H1 (cell line): ENCODE measurements at regions not wholly inside any gene's neighbourhood (a gene's known extent, or its start where the extent isn't known, plus 50 kb on each side); places are given as distances from the start of the nearest gene placed in this dataset.

Source experiments
- SIRT6 ChIP-seq: IDR thresholded peaks from one replicate; pipeline ENCODE4 v1.7.1; 2012; ENCODE audit warnings: low read length, inconsistent platforms
- TF ChIP-seq, protein P1 (sequence below): IDR thresholded peaks from 2 replicates; pipeline ENCODE4 v1.6.1; 2012; ENCODE audit warnings: low read length, inconsistent platforms

DNA sequence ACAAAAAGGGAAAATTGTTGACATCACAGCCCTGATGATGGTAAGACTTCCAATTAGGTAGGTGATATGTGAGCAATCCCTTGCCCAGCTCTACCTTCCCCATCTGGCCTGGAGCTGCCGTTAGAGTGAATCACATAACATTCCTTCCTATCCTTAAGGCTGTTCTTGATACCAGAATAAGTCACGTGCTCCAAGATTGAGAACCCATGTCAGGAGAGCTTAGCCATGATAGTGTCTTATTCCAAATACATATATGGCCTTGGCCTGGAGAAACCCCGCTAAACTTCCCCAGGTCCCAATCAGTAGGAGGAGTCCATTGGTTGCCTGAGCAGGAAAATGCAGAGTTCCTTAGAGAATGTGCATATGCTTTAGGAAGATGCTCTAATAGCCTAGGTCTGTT is 70.0 kb upstream of the ACVR2A start (continued):
- TF ChIP-seq, protein P1, sequence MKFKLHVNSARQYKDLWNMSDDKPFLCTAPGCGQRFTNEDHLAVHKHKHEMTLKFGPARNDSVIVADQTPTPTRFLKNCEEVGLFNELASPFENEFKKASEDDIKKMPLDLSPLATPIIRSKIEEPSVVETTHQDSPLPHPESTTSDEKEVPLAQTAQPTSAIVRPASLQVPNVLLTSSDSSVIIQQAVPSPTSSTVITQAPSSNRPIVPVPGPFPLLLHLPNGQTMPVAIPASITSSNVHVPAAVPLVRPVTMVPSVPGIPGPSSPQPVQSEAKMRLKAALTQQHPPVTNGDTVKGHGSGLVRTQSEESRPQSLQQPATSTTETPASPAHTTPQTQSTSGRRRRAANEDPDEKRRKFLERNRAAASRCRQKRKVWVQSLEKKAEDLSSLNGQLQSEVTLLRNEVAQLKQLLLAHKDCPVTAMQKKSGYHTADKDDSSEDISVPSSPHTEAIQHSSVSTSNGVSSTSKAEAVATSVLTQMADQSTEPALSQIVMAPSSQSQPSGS = no peak
- no peak for TF ChIP-seq SIRT6
